H1 (cell line): ENCODE measurements at regions not wholly inside any gene's neighbourhood (a gene's known extent, or its start where the extent isn't known, plus 50 kb on each side); places are given as distances from the start of the nearest gene placed in this dataset.

Source experiments
- MAFK ChIP-seq: IDR thresholded peaks from 2 replicates; pipeline ENCODE4 v1.6.1; 2012; ENCODE audit warnings: low read depth, mild to moderate bottlenecking, improper control_type of control experiment, low read length
- RBBP5 ChIP-seq: IDR thresholded peaks from 2 replicates; pipeline ENCODE4 v1.7.1; 2012; ENCODE audit warnings: low read depth, mild to moderate bottlenecking, inconsistent platforms, low read length, moderate library complexity, borderline replicate concordance
- TCF12 ChIP-seq: IDR thresholded peaks from 2 replicates; pipeline ENCODE4 v1.6.1; 2011; ENCODE audit warnings: low read depth, mild to moderate bottlenecking, low read length
- TF ChIP-seq, protein P1 (sequence below): fragments of 300-600 bp; sonication (generic); IDR thresholded peaks from 2 replicates; pipeline ENCODE4 v1.7.1; 2012; ENCODE audit warnings: low read length, moderate library complexity, mild to moderate bottlenecking, inconsistent platforms; ENCODE audit not compliant: insufficient replicate concordance
- TF ChIP-seq, protein P2 (sequence below): IDR thresholded peaks from 2 replicates; pipeline ENCODE4 v1.6.1; 2012; ENCODE audit warnings: inconsistent platforms
- TF ChIP-seq, protein P3 (sequence below): IDR thresholded peaks from 2 replicates; pipeline ENCODE4 v1.6.1; 2011; ENCODE audit warnings: low read length, improper control_type of control experiment

DNA sequence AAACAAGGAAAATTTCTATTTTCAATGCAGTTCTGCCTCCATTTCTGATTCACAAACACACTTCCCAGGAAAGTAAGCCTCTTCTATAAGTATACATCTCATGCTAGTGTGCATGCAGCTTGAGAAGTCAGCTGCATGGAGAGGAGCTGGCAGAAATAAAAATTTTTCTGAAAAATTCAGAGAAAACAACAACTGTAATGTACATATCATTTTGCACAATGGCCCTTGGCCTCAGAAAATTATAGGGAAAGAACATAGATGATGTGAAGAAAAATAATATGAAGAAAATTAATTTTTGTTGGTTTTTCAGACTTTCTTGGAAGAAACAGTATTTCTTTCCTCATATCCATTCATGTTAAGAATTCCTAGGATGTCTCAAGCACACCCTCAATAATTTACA lies 277.8 kb upstream of the ADRA1B start (continued):
- TF ChIP-seq, protein P1, sequence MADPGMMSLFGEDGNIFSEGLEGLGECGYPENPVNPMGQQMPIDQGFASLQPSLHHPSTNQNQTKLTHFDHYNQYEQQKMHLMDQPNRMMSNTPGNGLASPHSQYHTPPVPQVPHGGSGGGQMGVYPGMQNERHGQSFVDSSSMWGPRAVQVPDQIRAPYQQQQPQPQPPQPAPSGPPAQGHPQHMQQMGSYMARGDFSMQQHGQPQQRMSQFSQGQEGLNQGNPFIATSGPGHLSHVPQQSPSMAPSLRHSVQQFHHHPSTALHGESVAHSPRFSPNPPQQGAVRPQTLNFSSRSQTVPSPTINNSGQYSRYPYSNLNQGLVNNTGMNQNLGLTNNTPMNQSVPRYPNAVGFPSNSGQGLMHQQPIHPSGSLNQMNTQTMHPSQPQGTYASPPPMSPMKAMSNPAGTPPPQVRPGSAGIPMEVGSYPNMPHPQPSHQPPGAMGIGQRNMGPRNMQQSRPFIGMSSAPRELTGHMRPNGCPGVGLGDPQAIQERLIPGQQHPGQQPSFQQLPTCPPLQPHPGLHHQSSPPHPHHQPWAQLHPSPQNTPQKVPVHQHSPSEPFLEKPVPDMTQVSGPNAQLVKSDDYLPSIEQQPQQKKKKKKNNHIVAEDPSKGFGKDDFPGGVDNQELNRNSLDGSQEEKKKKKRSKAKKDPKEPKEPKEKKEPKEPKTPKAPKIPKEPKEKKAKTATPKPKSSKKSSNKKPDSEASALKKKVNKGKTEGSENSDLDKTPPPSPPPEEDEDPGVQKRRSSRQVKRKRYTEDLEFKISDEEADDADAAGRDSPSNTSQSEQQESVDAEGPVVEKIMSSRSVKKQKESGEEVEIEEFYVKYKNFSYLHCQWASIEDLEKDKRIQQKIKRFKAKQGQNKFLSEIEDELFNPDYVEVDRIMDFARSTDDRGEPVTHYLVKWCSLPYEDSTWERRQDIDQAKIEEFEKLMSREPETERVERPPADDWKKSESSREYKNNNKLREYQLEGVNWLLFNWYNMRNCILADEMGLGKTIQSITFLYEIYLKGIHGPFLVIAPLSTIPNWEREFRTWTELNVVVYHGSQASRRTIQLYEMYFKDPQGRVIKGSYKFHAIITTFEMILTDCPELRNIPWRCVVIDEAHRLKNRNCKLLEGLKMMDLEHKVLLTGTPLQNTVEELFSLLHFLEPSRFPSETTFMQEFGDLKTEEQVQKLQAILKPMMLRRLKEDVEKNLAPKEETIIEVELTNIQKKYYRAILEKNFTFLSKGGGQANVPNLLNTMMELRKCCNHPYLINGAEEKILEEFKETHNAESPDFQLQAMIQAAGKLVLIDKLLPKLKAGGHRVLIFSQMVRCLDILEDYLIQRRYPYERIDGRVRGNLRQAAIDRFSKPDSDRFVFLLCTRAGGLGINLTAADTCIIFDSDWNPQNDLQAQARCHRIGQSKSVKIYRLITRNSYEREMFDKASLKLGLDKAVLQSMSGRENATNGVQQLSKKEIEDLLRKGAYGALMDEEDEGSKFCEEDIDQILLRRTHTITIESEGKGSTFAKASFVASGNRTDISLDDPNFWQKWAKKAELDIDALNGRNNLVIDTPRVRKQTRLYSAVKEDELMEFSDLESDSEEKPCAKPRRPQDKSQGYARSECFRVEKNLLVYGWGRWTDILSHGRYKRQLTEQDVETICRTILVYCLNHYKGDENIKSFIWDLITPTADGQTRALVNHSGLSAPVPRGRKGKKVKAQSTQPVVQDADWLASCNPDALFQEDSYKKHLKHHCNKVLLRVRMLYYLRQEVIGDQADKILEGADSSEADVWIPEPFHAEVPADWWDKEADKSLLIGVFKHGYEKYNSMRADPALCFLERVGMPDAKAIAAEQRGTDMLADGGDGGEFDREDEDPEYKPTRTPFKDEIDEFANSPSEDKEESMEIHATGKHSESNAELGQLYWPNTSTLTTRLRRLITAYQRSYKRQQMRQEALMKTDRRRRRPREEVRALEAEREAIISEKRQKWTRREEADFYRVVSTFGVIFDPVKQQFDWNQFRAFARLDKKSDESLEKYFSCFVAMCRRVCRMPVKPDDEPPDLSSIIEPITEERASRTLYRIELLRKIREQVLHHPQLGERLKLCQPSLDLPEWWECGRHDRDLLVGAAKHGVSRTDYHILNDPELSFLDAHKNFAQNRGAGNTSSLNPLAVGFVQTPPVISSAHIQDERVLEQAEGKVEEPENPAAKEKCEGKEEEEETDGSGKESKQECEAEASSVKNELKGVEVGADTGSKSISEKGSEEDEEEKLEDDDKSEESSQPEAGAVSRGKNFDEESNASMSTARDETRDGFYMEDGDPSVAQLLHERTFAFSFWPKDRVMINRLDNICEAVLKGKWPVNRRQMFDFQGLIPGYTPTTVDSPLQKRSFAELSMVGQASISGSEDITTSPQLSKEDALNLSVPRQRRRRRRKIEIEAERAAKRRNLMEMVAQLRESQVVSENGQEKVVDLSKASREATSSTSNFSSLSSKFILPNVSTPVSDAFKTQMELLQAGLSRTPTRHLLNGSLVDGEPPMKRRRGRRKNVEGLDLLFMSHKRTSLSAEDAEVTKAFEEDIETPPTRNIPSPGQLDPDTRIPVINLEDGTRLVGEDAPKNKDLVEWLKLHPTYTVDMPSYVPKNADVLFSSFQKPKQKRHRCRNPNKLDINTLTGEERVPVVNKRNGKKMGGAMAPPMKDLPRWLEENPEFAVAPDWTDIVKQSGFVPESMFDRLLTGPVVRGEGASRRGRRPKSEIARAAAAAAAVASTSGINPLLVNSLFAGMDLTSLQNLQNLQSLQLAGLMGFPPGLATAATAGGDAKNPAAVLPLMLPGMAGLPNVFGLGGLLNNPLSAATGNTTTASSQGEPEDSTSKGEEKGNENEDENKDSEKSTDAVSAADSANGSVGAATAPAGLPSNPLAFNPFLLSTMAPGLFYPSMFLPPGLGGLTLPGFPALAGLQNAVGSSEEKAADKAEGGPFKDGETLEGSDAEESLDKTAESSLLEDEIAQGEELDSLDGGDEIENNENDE = no peak
- TF ChIP-seq, protein P2, sequence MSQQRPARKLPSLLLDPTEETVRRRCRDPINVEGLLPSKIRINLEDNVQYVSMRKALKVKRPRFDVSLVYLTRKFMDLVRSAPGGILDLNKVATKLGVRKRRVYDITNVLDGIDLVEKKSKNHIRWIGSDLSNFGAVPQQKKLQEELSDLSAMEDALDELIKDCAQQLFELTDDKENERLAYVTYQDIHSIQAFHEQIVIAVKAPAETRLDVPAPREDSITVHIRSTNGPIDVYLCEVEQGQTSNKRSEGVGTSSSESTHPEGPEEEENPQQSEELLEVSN = no peak
- TF ChIP-seq, protein P3, sequence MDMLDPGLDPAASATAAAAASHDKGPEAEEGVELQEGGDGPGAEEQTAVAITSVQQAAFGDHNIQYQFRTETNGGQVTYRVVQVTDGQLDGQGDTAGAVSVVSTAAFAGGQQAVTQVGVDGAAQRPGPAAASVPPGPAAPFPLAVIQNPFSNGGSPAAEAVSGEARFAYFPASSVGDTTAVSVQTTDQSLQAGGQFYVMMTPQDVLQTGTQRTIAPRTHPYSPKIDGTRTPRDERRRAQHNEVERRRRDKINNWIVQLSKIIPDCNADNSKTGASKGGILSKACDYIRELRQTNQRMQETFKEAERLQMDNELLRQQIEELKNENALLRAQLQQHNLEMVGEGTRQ = no peak
- no peak for TF ChIP-seq RBBP5
- TF ChIP-seq TCF12 = no peak
- no peak for TF ChIP-seq MAFK
